Smooth muscle cell of the brain vasculature (primary cell): ENCODE measurements at regions not wholly inside any gene's neighbourhood (a gene's known extent, or its start where the extent isn't known, plus 50 kb on each side); places are given as distances from the start of the nearest gene placed in this dataset.

ENCODE experiments used
- DNase-seq: peaks from one replicate; pipeline ENCODE4 v3.0.0-alpha.2; 2012; ENCODE audit warnings: low read depth, low spot score

- DNase-seq, result no peak
Observed at GRCh38 chr16:85291302-85292148, 179.3 kb upstream of the CIBAR2 start.

DNA sequence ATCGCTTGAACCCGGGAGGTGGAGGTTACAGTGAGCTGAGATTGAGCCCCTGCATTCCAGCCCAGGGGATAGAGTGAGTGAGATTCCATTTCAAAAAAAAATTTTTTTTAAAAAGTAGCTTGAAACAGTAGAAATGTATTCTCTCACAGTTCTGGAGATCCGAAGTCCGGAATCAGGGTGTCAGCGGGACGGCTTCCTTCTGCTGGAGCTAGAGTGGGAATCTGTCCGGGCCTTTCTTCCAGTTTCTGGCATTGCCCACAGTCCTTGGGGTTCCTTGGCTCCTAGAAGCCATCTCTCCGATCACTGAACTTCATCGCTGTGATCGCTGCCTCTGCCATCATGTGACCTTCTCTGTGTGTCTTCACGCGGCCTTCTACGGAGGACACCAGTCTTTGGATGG lies 181.2 kb upstream of the CIBAR2 start:
- DNase-seq, result no peak

- no peak for DNase-seq
Observed at GRCh38 chr16:85293904-85294642, 181.8 kb upstream of the CIBAR2 start.

DNA sequence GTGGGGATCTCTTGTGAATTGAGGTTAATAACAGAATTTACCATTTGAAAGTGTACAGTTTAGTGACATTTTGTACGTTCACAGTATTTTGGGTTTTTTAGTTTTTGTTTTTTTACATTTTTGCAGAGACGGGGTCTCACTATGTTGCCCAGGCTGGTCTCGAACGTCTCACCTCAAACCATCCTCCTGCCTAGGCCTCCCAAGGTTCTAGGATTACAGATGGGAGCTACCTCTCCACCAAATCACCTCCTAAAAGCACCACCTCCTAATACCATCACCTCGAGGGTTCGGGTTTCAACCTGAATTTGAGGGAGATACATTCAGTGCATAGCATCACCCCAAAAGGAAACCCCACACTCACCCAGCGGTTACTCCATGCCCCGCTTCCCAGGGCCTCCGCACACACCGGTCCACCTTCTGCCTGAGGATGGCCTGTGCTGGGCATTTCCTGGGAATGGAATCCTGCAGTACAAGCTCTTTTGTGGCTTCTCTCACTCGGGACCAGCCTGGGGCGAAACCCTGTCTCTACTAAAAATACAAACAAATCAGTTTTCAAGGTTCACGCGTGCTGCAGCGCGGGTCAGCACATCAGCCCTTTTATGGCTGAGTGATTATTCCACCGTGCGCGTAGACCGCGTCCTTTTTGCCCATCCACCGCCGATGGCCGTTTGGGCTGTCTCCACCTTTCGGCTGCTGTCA lies 182.7 kb upstream of the CIBAR2 start:
- no peak for DNase-seq

DNA sequence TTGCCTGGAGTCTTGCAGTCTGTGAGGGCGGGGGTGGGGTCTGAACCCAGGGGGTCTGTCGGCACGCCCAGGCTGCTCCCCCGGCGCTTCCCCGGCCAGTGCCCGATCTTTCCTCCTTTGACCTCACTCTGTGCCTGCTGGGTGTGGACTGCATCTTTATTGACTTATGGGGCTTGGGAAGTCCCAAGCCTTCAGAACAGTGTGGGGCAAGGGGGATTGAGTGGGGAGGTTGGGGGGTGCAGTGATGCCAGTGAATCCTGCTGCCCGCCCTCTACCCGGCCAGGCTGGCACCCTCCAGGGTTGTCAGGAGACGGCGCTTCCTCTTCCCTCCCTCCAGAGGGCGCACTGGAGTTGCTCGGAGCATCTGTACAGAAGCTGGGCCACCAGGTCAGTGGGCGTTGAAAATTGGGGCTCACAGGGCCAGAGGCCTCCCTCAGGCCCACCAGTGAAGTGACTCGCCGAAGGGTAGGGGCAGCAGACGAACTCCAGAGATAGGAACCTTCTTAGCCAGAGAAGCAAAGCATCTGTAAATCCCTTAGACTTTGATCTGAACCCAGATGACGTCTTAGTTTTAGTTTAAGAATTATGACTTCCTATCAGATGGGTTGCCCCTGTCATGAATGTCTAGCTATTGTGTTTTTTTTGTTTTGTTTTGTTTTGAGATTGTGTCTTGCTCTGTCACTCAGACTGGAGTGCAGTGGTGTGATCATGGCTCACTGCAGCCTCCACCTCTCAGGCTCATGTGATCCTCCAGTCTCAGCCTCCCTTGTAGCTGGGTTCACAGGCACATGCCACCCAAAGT lies 184.8 kb upstream of the CIBAR2 start:
- no peak for DNase-seq

DNA sequence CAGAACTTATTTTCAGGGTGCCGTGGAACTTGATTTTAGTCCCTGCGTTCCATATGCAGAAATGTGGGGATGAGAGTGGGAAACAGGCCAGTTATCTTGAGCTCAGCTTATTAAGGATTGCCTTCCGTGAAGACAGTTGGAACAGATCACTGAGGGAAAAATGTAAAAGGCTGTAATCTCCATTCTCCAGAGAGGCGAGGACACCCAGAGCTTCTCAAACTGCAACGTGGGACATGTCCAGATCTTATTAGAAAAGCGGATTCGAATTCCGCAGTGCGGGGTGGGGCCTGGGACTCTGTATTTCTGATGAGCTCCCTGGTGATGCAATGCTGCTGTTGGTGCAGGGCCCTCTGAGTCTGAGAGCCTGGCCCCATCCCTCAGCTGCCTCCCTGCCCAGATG lies 185.6 kb upstream of the CIBAR2 start:
- no peak for DNase-seq

DNA sequence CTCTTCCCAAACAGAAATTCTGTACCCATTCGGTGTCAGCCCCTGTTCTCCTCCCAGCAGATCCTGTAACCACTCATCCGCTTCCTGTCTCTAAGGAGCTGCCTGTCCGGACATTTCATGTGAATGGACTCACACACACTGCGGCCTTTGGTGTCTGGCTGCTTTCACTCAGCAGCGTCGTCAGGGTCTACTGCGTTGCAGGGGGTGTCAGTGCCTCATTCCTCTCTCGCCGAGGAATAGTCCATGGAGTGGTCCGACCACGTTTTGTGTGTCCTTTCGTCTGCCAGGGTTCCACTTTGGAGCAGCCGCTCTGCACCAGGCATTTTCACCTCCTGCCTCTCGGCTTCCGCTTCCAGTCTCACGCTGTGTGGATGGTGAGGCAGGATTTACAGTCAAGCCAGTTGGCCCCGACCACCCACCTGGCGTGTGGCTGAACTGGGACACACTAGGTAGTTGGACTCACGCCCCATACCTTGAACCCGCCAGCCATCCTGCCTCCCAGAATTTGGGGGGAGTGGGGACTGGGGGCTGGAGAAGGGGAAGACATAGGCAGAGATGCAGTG lies 188.2 kb upstream of the CIBAR2 start:
- DNase-seq, result no peak

- no peak for DNase-seq
Observed at GRCh38 chr16:85301231-85301630, 189.0 kb upstream of the CIBAR2 start.

DNA sequence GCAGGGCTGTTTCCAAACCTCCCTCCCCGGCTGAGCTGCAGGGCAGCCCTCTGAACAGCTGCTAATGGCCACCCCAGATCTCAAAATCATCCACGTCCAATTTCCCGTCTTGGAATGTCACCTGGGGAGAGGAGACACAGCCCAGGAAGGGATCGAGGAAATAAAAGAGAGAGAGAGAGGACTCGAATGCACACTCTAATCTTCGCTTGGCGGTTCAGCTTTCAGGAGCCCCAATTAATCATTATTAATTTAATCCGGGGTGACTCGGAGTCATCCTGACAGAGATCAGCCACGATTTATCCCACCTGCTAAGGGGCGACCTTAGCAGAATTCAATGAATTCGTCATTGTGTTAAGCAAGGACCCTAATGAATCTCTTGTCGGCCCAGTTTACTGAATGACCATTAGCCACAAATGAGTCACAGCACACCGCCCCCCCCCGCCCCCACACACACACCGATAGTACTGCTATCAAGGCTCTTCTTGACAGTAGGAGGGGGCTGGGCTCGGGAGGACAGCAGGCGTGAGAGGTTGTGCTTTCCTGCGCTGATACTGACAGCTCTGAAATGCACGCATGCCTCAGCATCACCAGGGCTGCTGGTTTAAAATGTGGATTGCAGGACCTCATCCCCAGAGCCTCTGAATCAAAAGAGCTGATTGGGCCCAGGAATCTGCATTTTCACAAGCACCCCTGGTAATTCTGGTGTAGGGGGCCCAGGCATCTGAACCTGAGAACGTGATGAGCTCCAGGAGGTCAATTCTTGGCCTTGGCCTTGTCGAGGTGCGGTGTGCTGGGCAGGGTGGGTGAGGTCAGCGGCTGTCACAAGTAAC lies 190.0 kb upstream of the CIBAR2 start:
- no peak for DNase-seq

DNA sequence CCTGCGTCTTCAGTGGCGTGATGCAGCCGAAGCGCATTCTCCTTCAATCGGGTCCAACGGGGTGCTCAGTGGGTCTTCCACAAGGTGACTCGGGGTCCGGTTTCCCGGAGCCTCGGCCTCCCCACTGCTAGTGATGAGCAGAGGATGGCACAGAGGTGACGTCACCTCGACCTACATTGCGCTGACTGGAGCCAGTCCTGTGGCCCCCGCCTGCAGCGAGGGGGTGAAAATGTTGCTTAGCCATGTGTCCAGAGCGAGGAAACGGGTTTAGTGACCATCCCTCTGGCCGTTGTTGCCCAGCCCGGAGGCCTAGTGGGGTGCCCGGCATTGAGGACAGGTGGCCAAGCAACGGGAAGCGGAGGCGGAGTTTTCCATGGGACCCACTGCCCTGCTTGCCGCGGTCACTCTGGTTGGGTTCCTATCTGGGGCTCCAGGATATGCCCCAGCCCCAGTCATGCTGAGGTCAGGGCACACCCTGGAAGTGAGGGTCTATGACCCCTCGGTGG lies 190.6 kb upstream of the CIBAR2 start:
- DNase-seq, result no peak

DNA sequence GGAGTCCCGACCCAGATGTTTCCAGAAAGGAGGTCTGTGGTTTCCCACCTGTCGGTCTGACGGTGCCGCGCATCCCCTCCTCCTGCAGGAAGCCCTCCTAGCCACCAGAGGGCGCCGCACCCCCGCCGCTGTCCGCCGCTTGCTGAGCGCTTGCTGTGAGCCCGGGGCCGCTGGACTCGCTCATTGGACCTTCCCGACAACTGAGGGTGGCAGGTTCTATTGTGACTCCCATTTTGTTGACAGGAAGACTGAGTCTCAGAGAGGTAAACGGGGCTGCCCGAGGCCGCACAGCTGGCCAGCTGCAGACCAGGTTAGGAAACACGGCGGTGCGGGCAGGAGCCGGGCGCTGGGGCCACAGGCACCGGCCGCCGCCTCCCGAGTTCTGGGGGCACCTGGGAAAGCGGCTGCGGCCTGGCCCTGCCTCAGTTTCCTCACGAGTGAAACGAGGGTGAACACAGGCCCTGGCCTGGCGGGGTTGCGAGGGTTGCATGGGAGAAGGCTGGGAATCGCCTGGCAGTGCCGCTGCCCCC lies 191.1 kb upstream of the CIBAR2 start:
- DNase-seq, result no peak

DNA sequence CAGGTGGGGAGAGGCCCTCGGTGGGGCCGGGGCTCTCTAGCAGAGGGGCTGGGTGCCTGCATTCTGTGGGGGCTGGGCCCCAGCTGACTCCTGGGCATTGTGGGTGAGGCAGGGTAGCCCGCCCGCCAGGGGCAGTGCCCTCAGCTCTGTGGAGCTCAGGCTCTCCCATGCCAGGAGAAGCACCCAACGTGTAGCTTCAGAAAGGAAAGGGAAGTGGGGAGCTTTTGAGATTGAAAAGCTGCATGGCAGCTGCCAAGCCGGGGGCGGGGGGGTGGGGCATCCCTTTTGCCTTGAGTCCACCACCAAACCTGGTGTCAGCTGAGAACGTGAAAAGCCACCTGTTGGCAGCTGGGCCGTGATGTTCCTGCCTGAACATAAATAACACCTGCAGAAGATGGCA lies 192.1 kb upstream of the CIBAR2 start:
- no peak for DNase-seq

DNA sequence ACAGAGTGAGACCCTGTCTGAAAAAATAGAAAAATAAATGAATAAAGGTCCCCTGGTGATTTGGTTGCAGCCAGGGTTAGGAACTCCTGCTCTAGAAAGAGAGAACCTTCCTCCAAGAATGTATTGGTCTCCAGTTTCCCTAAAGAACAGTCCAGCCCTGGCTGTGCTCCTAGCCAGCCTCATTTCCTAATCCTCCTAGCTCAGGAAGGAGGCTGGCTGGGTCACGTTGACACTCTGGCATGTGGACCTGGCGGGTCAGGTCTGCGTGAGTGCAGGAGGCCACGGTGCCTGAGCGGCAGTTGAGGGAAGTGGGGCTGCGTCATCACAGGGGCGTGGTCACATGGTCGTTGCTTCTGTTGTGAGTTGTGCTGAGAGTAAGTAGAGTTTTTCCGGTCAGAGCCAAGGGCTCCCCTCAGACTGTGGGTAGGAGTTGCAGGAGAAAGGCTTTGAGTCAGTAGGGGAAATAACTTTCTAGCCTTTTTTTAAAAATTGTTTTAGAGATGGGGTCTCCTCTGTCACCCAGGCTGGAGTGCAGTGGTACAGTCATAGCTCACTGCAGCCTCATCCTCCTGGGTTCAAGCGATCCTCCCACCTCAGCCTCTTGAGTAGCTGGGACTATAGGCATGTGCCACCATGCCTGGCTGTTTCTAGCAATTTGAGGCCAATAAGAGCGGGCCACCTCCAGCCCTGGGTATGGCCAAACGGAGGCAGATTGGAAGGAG lies 194.0 kb upstream of the CIBAR2 start:
- no peak for DNase-seq

- no peak for DNase-seq
Observed at GRCh38 chr16:85306793-85307551, 194.7 kb upstream of the CIBAR2 start.

DNA sequence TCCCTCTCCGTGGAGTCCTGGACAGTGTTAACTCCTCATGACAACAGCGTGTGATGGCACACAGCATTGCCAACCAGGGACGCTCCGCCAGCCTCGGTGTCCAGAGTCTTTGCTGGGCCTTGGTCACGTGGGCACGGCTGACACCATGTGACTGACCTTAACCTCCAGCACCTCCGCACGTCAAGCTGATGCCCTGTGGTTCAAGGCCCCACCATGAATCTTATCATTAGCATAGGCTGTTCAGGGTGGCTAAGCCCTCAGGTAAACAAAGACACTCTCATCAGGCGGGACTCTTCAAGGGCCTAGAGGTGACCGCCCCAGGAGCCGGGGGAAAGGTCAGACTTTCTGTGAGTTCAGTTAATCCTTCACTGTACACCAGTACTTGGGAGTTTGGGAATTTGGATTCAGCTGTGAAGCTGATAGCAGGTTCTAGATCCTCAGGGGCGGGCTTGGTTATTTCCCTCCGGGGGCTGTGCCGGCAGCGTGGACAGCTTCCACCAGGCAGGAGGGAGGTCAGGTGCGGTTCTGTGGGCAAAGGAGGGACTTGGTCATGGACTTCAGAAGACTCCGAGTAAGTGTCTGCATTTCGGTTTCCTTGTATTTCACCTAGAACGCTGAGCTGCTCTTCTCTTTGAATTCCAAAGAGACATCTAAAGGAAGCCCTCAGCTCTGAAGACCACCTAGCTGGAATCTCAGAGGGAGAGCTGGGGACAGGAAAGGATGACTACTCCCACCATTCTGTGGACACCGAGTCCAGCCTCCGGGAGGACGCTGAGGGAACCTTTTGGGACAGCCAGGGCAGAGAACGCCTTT lies 195.5 kb upstream of the CIBAR2 start:
- no peak for DNase-seq

DNA sequence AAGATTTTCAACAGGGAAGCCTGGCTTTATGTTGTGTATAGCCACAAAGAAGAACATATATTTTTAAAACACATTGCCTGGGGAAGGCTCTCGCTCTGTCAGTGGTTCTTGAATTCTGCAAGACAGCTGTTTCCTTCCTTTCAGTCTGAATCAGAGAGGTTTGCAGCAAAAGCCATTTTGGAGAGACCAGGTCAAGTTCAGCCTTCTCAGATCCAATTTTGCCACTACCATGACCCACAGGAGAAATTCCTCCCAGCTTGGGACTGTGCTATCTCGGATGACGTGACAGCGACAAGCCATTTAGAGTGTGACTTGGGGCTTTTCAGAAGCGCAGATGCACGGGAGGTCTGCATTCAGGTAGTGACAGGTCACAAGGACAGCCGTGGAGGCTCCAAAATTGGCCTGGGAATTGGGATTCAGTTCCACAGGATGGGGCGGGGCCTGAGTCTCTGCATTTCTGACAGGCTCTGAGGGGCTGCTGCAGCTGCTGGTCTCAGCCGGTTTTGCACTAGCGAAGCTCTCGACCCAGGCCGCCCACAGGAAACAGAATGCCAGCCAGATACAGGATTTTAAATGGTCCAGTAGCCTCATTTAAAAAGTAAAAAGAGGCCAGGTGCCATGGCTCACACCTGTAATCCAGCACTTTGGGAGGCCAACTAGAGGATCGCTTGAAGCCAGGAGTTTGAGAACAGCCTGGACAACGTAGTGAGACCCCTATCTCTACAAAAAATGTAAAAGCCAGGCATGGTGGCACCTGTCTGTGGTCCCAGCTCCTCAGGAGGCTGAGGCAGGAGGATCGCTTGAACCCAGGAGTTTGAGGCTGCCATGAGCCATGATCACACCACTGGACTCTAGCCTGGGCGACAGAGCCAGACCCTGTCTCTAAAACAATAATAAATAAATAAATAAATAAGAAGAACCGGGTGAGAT lies 196.6 kb upstream of the CIBAR2 start:
- no peak for DNase-seq
